ENCODE measurements at regions not wholly inside any gene's neighbourhood (a gene's known extent, or its start where the extent isn't known, plus 50 kb on each side); places are given as distances from the start of the nearest gene placed in this dataset.

GRCh38 chr19:29400917-29401711, 124.7 kb upstream of the VSTM2B start:
- DNase-seq = no peak

DNA sequence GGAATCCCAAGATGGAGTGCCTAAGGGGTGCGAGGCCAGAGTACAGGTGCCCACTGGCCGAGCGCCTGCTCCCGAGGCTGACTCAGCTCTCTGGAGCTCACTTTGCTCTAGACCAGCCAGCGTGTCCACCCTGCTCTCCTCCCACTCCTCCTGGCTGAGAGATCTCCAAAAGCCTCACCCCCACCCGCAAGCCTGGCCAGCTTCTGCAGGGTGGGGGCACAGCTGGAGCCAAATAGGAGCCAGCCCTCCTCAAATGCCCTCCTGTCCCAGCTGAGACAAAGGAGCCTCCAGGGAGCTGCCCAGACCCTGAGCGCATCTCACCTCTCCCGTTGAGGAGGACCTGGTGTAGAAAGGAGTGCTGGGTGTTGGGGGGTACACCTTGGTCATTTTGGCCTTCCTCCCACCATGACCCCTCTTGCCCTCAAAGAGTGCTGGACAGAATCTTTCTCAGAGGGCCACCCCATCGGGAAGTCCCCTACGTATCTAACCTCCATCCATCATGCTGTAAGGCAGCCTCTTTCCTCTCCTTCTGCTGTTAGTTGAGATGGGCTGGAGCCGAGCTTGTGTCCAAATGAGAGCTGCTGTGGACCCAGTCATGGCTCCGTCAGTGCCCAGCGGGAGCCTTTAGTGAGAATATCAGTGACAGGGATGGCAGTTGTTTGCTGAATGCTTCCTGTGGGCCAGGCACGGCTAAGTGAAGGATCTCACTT, 123.9 kb upstream of the VSTM2B start:
- DNase-seq = no peak

- no peak for DNase-seq
These were observed 123.2 kb upstream of the VSTM2B start for GRCh38 chr19:29402563-29402962.

- peak; percentile 40 for DNase-seq
These were observed 121.8 kb upstream of the VSTM2B start for GRCh38 chr19:29404015-29404414.

DNA sequence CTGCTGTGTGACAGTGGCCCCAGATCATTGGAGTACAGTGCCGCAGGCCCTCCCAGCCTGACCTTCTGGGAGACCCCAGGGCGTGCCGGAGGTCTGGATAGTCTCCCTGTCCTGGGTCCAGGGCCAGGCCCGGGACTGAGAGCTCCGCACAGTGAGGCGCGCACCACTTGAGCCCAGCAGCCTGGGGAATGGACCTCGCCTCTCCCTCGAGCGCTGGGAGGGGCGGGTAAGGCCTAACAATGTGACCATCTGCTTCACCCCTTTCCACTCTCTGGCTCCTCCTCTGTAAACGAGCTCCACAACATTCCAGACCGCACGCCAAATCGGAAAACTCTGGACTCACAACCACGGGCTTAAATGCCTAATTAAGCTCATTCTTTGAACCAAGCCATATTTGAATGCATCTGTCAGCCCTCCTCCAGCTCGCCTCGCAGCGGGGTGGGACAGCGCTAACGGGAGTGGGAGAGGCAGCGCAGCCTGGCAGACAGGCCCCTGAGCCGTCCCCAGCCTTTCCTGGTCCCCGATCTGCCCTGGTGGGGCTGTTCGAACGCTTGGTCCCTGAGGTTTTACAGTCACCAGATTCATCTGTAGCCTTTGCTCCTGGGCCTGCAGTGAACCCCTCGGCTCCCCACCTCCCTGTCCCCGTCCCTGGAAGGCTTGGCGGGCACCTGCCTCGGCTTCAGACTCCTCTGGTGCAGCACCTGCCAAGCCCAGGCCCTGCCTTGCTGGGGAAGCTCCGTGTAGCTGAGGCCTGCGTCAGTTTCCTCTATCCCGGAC, 120.7 kb upstream of the VSTM2B start:
- peak; percentile 44 for DNase-seq

DNA sequence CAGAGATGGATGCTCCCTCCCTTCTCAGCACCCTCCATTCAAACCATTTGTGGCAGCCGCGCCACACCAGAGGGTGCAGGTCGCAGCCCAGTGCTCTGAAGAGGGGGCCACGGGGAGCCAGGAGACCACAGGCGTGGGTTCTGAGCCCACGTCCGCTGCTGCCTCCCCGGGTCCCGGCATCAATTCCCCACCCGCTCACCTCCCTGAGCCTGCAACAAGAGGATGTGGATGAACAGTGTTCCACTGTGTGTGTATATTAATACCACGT, 120.1 kb upstream of the VSTM2B start:
- no peak for DNase-seq

DNA sequence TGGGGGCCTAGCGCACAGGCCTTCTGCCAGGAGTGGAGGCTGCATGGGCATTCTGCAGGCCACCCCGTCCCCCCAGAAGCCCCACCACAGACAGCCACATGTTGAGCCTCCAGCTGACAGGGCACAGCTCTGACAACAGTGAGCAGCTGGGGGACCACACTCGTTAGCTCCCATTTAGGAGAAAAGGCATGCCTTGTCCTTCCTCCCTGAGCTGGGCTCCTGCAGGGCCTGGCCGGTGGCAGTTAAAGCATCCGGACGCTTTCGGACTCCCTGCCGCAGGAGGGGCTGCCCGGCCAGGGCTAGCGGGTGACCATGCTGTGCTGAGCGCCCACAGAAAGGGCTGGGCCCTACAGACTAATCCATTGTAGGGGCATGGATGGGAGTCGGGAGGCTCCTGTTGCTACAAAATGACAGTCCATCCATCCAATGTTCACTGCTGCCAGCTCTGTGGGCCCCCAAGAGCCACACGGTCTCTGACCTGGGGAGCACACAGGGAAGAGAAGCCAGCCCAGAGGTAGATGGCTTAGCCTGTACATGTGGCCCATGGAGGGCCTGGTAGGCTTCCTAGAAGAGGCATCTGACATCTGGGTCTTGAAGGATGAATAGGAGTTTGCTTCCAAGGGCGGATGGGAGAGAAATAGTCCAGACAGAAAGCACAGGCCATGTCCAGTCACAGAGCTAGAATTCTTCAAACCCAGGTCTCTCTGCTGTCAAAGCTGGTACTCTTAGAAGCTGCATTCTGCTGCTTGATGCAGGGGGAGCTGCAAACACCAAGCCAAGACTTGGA, 116.5 kb upstream of the VSTM2B start:
- DNase-seq = no peak

GRCh38 chr19:29410601-29411000, 115.2 kb upstream of the VSTM2B start:
- DNase-seq = no peak

- no peak for DNase-seq
These were observed 114.6 kb upstream of the VSTM2B start for GRCh38 chr19:29411113-29411581.

GRCh38 chr19:29413435-29413834, 112.4 kb upstream of the VSTM2B start:
- no peak for DNase-seq

- DNase-seq = no peak
These were observed 110.3 kb upstream of the VSTM2B start for GRCh38 chr19:29415507-29415906.

- no peak for DNase-seq
These were observed 108.7 kb upstream of the VSTM2B start for GRCh38 chr19:29417048-29417447.

- DNase-seq = no peak
These were observed 107.6 kb upstream of the VSTM2B start for GRCh38 chr19:29418201-29418600.

- DNase-seq = no peak
These were observed 105.7 kb upstream of the VSTM2B start for GRCh38 chr19:29420065-29420464.

- no peak for DNase-seq
These were observed 105.2 kb upstream of the VSTM2B start for GRCh38 chr19:29420482-29421195.

- DNase-seq = no peak
These were observed 104.6 kb upstream of the VSTM2B start for GRCh38 chr19:29421196-29421545.

GRCh38 chr19:29422047-29422446, 103.7 kb upstream of the VSTM2B start:
- no peak for DNase-seq

DNA sequence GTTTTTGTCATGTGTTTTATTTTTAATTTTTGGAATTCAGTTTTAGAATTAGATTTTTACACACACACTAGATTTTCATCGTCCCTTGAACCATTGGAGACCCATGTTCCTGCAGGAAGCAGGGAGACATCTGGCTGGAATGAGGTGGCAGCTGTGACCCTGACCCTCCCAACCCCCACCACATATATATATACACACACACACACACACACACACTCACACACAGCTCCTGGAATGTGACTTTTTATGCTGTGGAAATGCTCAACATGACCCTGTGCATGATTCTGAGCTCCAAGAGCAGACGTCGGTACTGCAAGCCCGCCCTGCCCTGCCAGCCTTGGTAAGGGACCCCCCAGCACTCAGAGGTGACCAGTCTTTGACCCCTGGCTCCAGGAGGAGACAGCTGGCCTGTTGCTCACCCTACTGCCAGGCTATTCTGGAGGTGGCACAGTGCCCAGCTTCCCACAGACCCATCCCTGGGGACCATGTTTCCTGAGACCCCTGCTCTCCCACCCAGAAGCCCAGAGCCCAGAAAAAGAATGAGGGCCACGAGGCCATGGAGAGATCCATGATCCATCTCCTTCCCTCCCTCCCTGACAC, 103.2 kb upstream of the VSTM2B start:
- no peak for DNase-seq

DNA sequence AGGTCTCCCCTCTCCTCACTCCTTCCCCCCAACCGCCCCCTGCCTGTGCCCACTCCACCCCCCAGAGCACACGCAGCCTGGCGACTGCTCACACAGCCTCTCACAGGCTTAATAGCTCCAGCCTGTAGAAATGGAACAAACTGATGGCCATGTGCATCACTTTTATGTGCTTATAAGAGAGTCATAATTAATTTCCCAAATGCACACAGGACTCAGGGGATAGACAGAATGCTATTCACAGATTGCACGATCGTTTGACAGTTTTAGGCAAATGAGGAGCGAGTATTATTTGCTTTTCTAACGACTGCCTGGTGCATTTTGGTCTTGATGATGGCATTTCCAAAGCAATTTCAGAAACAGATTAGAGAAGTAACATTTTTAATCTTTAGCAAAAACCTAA, 97.7 kb upstream of the VSTM2B start:
- DNase-seq = peak; percentile 73

DNA sequence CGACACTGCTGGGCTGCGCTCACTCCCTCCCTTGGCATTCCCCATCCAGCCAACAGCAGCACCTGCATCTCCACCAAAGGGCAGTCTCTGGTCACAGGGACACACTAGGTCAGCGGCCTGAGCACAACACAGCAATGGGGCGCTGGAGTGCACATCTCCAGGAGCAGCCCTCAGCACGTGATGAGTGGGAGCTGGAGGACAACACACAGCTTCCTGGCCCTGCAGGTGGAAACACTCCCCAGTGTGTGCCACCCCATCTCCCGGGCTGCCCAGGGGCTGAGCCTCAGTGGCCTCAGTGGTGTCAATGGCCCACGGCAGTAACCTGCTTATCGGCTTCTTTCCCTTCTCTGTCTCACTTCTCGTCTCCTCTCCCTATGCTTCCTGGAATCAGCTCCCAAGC, 96.8 kb upstream of the VSTM2B start:
- no peak for DNase-seq

- no peak for DNase-seq
These were observed 96.2 kb upstream of the VSTM2B start for GRCh38 chr19:29429581-29429980.

DNA sequence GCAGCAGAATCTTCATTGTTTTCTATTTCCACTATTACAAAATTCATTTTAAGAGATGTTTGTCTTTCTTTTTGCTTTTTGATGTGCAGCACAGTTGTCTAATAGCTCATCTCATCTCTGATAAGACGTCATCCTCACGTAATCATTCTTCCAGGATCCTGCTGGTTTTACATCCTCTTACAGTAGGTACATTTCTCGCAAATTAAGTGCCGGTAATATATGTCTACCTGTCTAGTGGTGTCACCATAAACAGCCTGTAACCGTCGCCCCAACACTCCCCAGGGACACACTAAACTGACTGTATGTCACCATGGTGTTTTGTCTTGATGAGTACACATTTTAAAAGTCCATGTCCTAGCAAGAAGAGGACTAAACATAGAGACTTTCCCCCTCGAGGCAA, 94.5 kb upstream of the VSTM2B start:
- no peak for DNase-seq

Measured in NCI-H1436 treated with DMSO at 0.1 percent for 48 hours (cell line).